ENCODE measurements at regions not wholly inside any gene's neighbourhood (a gene's known extent, or its start where the extent isn't known, plus 50 kb on each side); places are given as distances from the start of the nearest gene placed in this dataset.

DNA sequence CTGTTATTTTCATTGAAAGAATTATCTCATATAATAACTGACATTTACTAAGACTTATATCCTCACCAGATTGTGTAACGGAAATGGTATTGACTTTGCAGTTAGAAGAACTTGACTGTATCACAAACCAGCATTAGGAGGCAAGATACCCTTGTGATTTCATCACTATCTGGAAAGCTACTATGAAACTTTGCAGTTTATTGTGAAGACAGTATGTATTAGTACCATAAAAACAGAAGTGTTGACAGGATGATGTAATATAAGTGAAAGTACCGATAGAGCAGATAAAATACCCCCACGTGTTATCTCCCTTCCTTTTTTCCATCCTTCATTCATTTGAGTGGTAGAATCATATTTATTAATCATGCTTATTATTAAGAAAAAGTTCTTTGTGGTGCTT lies 365.7 kb upstream of the KLHL1 start:
- peak; percentile 93 for DNase-seq

DNA sequence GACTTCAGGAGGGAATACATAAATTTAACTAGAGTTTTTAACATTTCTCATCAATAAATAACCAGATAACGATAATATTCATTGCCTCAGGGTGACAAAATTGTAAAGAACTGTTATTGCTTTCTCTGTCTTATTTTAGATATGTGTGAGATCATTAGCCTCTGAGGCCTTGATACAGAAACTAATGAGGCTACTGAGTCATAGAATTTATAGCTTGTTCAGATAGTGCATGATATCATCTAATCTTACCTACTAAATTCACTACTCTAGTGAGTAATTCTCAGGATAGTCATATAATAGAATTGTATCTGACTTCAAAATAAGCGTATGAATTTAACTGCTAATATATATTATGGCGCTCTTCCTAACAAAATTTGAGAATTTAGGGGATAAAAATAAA lies 360.8 kb upstream of the KLHL1 start:
- no peak for DNase-seq

GRCh38 chr13:70457474-70457873 lies 349.2 kb upstream of the KLHL1 start:
- no peak for DNase-seq

DNA sequence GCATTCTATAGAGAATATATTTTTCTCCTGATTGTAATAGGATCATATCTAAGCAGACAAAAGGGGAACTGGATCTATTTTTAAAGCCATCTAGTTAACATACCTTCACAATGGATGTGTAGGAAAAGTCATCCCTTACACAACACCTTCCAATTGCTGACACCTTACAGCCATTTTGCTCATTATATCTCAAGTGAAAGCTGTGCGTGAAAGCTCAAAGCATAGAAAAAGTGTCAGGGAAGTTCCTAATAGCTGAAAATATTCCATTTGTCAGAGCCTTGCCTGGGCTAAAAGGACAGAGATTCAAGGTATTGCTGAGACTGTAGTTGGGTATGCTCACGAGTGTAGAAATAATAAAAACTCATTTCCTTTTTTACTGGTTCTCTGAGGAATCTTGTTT lies 340.6 kb upstream of the KLHL1 start:
- DNase-seq = no peak

- DNase-seq = no peak
These were observed 324.1 kb upstream of the KLHL1 start for GRCh38 chr13:70432276-70432805.

DNA sequence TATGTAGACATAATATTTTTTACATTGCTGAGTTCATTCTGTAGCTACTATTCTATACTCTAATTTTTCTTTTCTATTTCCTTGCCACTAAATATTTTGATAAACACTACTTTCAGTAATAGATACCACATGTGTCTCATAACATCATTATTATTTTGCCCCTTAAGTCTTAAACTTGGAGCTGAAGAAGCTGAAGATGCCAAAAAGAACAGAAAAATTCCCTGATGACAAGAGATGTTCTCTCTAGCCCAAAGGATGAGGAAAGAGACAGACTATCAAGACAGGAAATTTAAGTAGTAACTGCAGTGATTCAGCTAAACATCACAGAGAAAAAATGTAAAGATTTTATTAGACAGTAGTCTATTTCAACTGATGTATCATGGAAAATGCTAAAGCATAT lies 322.0 kb upstream of the KLHL1 start:
- DNase-seq = no peak

- peak; percentile 41 for DNase-seq
These were observed 316.7 kb upstream of the KLHL1 start for GRCh38 chr13:70424928-70425327.

DNA sequence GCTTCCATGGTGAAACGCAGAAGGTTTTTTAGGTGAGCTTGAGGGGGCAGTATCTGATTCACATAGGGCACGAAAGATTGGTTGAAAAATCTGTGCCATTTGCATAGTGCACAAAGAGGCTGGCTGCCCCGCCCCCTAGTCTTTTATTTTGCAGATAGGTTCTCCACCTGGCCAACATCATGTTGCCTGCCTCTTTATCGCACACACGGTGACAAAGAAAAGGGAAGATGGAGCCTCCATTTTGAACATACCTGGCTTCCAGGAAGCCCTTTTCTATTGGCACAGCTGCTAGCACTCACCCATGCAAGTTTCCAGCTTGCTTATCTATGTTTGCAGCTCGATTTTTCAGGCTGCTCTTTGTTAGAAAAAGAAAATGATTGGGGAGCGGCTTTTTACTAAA lies 316.2 kb upstream of the KLHL1 start:
- DNase-seq = peak; percentile 46

GRCh38 chr13:70415136-70415535 lies 306.9 kb upstream of the KLHL1 start:
- no peak for DNase-seq

DNA sequence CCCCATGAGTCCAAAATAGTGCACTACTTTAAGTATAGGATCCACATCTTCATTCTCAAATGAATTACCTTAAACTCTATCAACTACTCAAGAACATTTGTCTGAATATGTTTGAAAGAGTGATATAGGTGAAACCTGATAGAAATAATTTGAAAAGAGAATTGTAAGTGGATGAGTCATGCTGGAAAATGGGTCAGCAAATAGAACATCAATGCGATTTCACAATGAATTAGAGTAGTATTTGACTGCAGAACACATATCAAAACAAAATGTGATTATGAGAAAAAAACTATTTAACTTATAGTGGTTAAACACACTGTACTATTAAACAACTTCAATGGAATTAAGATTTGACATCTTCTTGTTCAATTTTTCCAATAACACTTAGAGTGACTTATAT lies 300.6 kb upstream of the KLHL1 start:
- no peak for DNase-seq

GRCh38 chr13:70407486-70407885 lies 299.2 kb upstream of the KLHL1 start:
- DNase-seq = no peak

DNA sequence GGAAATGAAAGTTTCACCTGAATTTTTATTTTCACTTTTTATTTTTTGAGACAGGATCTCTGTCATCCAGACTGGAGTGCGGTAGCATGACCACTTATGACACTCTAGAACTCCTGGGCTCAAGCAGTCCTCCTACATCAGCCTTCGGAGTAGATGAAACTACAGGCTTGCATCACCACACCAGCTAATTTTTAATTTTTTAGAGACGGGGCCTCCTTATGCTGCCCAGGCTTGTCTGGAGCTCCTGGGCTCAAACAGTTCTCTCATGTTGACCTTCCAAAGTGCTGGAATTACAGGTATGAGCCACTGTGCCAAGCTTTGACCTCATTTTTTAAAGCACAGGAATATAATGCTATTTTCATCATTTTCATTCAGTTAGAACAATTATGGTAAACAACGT lies 297.0 kb upstream of the KLHL1 start:
- no peak for DNase-seq

GRCh38 chr13:70394031-70394548 lies 285.8 kb upstream of the KLHL1 start:
- DNase-seq = no peak

DNA sequence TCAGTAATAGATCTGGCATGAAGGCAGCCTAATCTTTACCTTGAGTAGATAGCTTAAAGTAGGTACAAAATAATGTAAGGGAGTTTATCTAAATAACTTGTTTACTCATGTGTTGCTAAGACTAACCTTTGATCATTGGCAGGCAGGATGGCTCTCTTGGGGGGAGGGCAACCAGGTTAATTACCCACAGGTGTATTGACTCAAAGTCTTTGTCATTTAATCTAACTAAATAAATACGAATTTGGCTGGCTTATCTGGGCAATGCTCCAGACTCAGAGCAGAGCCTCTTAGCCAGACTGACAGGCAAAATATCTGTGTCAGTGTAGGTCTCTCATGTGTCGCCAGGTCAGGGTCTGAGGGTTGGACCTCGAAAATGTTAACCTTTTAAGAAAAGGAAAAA lies 283.4 kb upstream of the KLHL1 start:
- no peak for DNase-seq

GRCh38 chr13:70390968-70391367 lies 282.7 kb upstream of the KLHL1 start:
- DNase-seq = no peak

- no peak for DNase-seq
These were observed 281.8 kb upstream of the KLHL1 start for GRCh38 chr13:70390064-70390463.

DNA sequence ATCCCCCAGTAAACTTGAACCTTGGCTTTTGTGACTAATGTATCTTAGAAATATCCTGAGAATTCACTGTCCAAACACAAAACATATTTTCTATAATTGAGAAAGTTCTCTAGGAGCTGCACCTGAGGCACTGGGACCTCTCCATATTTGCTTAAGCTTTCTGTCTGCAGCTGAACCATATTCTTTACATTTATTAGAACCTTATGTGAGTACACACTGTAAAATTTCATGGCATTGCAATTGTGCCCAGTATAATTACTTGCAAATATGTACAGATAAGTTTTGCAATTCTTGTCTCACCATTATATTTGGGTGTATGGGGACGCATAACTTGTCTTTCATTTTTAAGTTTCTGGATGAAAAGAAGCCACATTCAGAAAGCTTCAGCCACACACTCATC lies 280.7 kb upstream of the KLHL1 start:
- no peak for DNase-seq

DNA sequence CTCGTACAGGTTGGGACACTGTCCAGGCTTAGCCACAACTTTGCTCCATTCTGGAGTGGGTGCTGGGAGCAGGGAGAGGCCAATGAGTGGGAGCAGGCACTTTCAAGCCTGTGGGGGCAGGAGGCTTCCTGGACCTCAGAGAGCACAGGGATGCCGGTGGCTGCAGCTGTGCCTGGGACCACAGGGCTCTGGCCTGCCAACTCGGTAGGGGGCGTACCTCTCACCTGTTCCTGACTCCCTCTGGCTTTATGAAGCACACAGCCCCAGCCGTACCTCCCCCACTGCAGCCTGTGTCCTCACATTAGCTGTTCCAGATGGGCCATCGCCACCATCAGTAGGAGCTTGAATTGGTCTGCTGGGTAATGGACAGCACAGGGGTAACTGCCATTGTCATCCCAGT lies 278.7 kb upstream of the KLHL1 start:
- no peak for DNase-seq

DNA sequence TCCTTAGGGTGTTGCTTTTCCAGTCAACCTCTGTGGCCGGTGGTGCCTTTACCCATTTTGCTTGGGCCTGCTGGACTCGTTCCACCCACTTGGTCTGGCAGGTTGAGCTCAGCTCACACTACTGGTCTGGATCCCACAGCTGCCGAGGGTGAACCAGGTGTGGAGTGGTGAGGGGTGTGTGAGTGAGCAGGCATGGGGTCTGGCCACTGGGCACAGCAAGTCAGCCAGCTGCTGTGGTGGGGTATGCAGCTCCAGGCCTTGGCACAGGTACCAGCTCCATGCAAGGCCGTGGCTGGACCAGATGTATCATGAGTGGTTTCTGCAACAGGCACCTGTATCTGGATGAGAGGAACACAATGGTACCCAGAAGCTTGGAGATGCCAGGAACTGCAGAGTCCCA lies 277.6 kb upstream of the KLHL1 start:
- DNase-seq = no peak

DNA sequence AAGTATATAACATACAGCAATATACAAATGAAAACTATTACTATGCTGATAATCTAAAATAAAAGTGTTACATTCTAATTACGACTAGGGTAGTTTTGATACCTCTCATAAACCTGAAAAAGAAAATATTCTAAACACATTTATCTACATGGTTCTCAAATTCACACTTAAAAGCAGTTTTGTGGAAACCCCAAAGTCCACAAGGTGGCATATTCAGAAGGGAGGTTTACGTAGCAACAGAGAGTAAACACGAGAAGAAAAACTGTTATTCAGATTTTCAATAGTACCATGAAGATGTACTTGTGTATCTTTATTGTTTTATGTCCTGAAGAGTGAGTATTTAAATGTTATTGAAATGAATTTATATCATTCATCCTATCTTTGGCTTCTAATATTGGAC lies 275.9 kb upstream of the KLHL1 start:
- DNase-seq = no peak

DNA sequence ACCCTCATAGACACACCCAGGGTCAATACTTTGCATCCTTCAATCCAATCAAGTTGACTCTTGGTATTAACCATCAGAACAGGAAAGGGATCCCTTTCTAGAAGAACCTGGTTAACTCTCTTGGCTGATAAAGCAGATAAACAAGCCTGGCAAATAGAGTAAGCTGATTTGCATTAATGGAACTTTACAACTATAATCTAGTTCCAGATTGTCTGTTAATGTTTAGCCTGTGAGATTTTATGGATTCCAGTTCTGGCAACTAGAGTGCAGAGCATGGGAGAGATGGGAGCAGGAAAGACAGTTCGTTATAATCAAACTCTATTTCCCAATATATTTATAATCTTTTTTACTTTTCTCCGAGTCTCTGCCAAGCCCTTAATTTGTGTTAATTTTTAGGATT lies 272.6 kb upstream of the KLHL1 start:
- DNase-seq = no peak

GRCh38 chr13:70375718-70376117 lies 267.5 kb upstream of the KLHL1 start:
- DNase-seq = peak; percentile 59

GRCh38 chr13:70370924-70371323 lies 262.7 kb upstream of the KLHL1 start:
- DNase-seq = no peak

- no peak for DNase-seq
These were observed 258.5 kb upstream of the KLHL1 start for GRCh38 chr13:70366720-70367119.

DNA sequence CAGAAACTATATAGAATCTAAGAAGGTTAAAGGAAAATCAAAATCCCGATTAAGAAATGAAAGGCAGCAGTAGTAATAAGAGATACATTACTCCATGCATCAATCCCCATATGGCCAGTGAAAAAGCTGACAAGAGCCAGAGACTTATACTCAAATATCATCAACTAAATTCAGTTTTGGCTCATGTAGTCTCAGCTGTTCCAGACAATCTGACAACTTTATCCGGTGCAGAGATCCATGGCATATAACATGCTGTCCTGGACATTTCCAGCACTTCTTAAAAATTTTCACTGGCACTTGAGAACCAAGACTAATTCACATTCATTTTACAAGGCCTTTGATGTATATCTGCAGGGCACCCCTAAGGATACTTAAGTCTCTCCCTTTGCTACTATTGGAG lies 255.7 kb upstream of the KLHL1 start:
- DNase-seq = no peak
